ENCODE measurements at regions not wholly inside any gene's neighbourhood (a gene's known extent, or its start where the extent isn't known, plus 50 kb on each side); places are given as distances from the start of the nearest gene placed in this dataset.

GRCh38 chr17:77707546-77707945 lies 251.0 kb upstream of the TNRC6C start:
- DNase-seq, result no peak
- intact Hi-C loops (cut with micrococcal nuclease), result no loop called here

DNA sequence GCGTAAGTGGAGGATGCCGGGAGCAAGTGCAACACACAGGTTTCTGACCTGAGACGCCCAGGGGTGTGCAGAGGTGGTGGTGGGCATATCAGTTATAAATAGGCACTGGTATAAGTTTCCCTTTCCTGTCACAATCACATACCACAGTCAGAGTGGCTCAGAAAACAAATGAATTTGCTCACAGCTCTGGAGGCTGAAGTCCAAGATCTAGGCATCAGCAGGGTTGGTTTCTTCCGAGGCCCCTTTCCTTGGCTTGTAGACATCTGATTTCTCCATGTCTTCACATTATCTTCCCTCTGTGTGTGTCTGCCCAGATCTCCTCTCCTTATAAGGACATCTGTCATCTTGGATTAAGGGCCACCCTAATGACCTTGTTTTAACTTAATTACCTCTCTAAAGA lies 250.5 kb upstream of the TNRC6C start:
- no peak for TF ChIP-seq CTCF (IDR thresholded peaks at IDR 0.05)
- H3K36me3 Mint-ChIP-seq (ENCODE audit: low read depth), result no peaks in the 10 kb centered on the region
- H3K27me3 Mint-ChIP-seq, result peaks cover 19% of the 10 kb centered on the region
- peaks cover 18% of the 10 kb centered on the region for H3K9me3 Mint-ChIP-seq
- H3K27ac Mint-ChIP-seq, result no peak overlapping the region
- no peak for ATAC-seq (ENCODE audit: low read depth)
- CTCF ChIA-PET, result no interaction called here
- no peak overlapping the region for H3K4me3 Mint-ChIP-seq
- POLR2A ChIA-PET, result no interaction called here
- DNase-seq, result no peak
- H3K4me1 Mint-ChIP-seq, result no peaks in the 10 kb centered on the region
- intact Hi-C loops (cut with micrococcal nuclease), result no loop called here

More at GRCh38 chr17:77707546-77707945, 251.0 kb upstream of the TNRC6C start:
- Mint-ChIP-seq H3K27ac (no peak overlapping the region), H3K36me3 (ENCODE audit: low read depth) (no peaks in the 10 kb centered on the region), H3K9me3 (peaks cover 18% of the 10 kb centered on the region), H3K4me3 (no peak overlapping the region), H3K4me1 (no peaks in the 10 kb centered on the region), H3K27me3 (peaks cover 19% of the 10 kb centered on the region)
- no peak for TF ChIP-seq CTCF (IDR thresholded peaks at IDR 0.05)
- no peak for ATAC-seq (ENCODE audit: low read depth)
- ChIA-PET CTCF (no interaction called here), POLR2A (no interaction called here)

GRCh38 chr17:77708936-77709335 lies 249.6 kb upstream of the TNRC6C start:
- no peak for TF ChIP-seq CTCF (IDR thresholded peaks at IDR 0.05)
- ChIA-PET CTCF (no interaction called here), POLR2A (no interaction called here)
- Mint-ChIP-seq H3K4me3 (no peak overlapping the region), H3K4me1 (no peaks in the 10 kb centered on the region), H3K9me3 (peaks cover 14% of the 10 kb centered on the region), H3K27ac (no peak overlapping the region), H3K27me3 (peaks cover 17% of the 10 kb centered on the region), H3K36me3 (ENCODE audit: low read depth) (no peaks in the 10 kb centered on the region)
- ATAC-seq (ENCODE audit: low read depth) (no peak), DNase-seq (no peak)
- intact Hi-C loops (cut with micrococcal nuclease), result no loop called here

GRCh38 chr17:77709594-77709993 lies 248.9 kb upstream of the TNRC6C start:
- CTCF ChIA-PET, result no interaction called here
- peaks cover 17% of the 10 kb centered on the region for H3K27me3 Mint-ChIP-seq
- no peak for DNase-seq
- POLR2A ChIA-PET, result no interaction called here
- no peak overlapping the region for H3K27ac Mint-ChIP-seq
- no peak for ATAC-seq (ENCODE audit: low read depth)
- H3K9me3 Mint-ChIP-seq, result peaks cover 16% of the 10 kb centered on the region
- H3K4me3 Mint-ChIP-seq, result no peak overlapping the region
- H3K36me3 Mint-ChIP-seq (ENCODE audit: low read depth), result no peaks in the 10 kb centered on the region
- no peaks in the 10 kb centered on the region for H3K4me1 Mint-ChIP-seq
- intact Hi-C loops (cut with micrococcal nuclease), result no loop called here
- TF ChIP-seq CTCF (IDR thresholded peaks at IDR 0.05), result no peak

DNA sequence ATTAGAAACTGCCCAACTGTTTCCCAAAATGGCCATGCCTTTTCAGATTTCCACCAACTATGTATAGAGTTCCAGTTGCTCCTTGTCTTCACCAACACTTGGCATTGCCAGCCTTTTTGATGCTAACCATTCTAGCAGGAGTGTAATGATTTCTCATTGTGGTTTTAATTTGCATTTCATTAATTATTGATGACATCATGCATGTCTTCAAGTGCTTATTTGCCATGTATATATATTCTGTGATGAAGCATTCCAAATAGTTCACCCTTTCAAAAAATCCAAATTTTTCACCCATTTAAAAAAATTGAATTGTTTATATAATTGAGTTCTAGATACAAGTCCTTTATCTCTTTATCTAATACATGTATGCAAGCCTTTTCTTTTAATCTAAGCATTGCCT lies 245.9 kb upstream of the TNRC6C start:
- peaks cover 17% of the 10 kb centered on the region for H3K27me3 Mint-ChIP-seq
- CTCF ChIA-PET, result no interaction called here
- no peaks in the 10 kb centered on the region for H3K36me3 Mint-ChIP-seq (ENCODE audit: low read depth)

More for the DNA sequence above, 245.9 kb upstream of the TNRC6C start:
- TF ChIP-seq CTCF (IDR thresholded peaks at IDR 0.05), result no peak
- H3K4me3 Mint-ChIP-seq, result no peak overlapping the region
- intact Hi-C loops (cut with micrococcal nuclease), result no loop called here
- ATAC-seq (ENCODE audit: low read depth) (no peak), DNase-seq (no peak)
- H3K27ac Mint-ChIP-seq, result no peak overlapping the region
- H3K9me3 Mint-ChIP-seq, result peaks cover 18% of the 10 kb centered on the region
- H3K4me1 Mint-ChIP-seq, result no peaks in the 10 kb centered on the region
- POLR2A ChIA-PET, result no interaction called here

Data from activated B cell treated with CpG ODN at 0.5 μM for 24 hours (primary cell).